ENCODE measurements at regions not wholly inside any gene's neighbourhood (a gene's known extent, or its start where the extent isn't known, plus 50 kb on each side); places are given as distances from the start of the nearest gene placed in this dataset.

GRCh38 chr3:63768888-63769287 lies 50.2 kb upstream of the C3orf49 start:
- Histone ChIP-seq H3K36me3 (ENCODE audit: low read depth, missing control alignments) (no peaks in the 10 kb centered on the region), H3K27ac (no peak overlapping the region), H3K9me3 (no peaks in the 10 kb centered on the region), H3K4me1 (no peaks in the 10 kb centered on the region), H3K4me3 (no peak overlapping the region), H3K27me3 (no peaks in the 10 kb centered on the region)
- DNase-seq: no peak
- intact Hi-C loops (cut with DNase I; ENCODE audit: low total_unique reads): no loop called here
- TF ChIP-seq POLR2A (IDR thresholded peaks at IDR 0.05) (no peak), CTCF (IDR thresholded peaks at IDR 0.05) (no peak)
- 54 to 67% methylated on average over 2 of the region's 2 CpGs for WGBS, 2 donors

Data from testis (tissue), 2 donors.